Ovary (tissue), 3 donors: ENCODE measurements at regions not wholly inside any gene's neighbourhood (a gene's known extent, or its start where the extent isn't known, plus 50 kb on each side); places are given as distances from the start of the nearest gene placed in this dataset.
"Not testable (repeated sequence)": the region's sequence is repeated elsewhere in the genome, so short reads cannot be mapped to it uniquely, and the experiment has no call there.

ENCODE experiments used
- POLR2A ChIP-seq: fragments of 450-650 bp; IDR thresholded peaks from one replicate; pipeline ENCODE4 v1.6.1; 2017; ENCODE audit warnings: antibody characterized with exemption, mild to moderate bottlenecking, moderate library complexity
- TF ChIP-seq, protein P1 (sequence below), 3 donors: fragments of 450-650 bp in 2 of 3; fragments of 200-600 bp in 1 of 3; IDR thresholded peaks; one replicate each; pipeline versions ENCODE4 v1.5.1 to v1.8.0; 2016 to 2022; ENCODE audit warnings: antibody characterized with exemption in 3 of 3, mild to moderate bottlenecking in 1 of 3
- donor health status: DM: no; HTN: no; CAD: no.

DNA sequence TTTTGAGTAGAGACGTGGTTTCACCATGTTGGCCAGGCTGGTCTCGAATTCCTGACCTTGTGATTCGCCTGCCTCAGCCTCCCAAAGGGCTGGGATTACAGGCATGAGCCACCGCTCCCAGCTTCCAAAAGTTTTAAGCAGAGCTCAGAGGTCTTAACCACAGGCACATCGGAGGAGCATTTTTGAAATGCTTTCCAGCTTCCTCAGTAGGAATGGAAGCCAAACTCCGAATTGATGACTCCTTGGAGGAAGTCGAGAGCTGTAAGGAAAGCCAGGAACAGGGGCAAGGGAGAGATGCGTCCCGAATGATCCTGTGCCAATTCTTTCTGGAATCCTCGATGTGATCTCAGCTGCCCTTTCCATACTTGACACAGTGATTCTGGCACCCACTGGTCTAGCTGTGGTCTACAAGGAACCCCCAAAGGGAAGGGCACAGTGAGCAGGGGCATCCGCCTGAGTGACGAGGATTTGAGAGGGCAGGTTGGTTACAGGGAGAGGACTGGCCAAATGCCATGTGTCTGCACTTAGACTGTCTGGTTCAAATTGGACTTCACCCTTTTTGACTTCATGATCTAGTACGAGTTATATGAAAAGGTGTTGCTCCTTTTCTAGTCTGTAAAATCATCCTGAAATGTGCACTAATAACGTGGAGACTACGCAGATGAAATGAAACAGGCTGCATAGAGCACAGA, 138.2 kb downstream of the ADRA2C start:
- TF ChIP-seq, protein P1, sequence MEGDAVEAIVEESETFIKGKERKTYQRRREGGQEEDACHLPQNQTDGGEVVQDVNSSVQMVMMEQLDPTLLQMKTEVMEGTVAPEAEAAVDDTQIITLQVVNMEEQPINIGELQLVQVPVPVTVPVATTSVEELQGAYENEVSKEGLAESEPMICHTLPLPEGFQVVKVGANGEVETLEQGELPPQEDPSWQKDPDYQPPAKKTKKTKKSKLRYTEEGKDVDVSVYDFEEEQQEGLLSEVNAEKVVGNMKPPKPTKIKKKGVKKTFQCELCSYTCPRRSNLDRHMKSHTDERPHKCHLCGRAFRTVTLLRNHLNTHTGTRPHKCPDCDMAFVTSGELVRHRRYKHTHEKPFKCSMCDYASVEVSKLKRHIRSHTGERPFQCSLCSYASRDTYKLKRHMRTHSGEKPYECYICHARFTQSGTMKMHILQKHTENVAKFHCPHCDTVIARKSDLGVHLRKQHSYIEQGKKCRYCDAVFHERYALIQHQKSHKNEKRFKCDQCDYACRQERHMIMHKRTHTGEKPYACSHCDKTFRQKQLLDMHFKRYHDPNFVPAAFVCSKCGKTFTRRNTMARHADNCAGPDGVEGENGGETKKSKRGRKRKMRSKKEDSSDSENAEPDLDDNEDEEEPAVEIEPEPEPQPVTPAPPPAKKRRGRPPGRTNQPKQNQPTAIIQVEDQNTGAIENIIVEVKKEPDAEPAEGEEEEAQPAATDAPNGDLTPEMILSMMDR (IDR thresholded peaks at IDR 0.05) = not testable (repeated sequence)
- not testable (repeated sequence) for TF ChIP-seq POLR2A
